Upper lobe of left lung (tissue), 4 donors: ENCODE measurements at regions not wholly inside any gene's neighbourhood (a gene's known extent, or its start where the extent isn't known, plus 50 kb on each side); places are given as distances from the start of the nearest gene placed in this dataset.

ENCODE experiments used
- EP300 ChIP-seq, 4 donors: sonication (generic); formaldehyde crosslinking; IDR thresholded peaks; one replicate each; pipeline ENCODE4 v1.5.1; 2017; ENCODE audit warnings: antibody characterized with exemption in 4 of 4, control low read depth in 2 of 4
- POLR2A ChIP-seq, 4 donors: fragments of 450-650 bp; IDR thresholded peaks; one replicate each; pipeline ENCODE4 v1.5.1; 2016 to 2017; ENCODE audit warnings: antibody characterized with exemption in 4 of 4, mild to moderate bottlenecking in 2 of 4
- POLR2AphosphoS5 ChIP-seq, 2 donors: sonication (generic); formaldehyde crosslinking; IDR thresholded peaks; one replicate each; pipeline ENCODE4 v1.5.1; 2017; ENCODE audit warnings: antibody characterized with exemption in 2 of 2
- TF ChIP-seq, protein P1 (sequence below), 6 experiments: fragments of 450-650 bp in 4 of 6; fragments of 200-600 bp in 2 of 6; sonication (generic) in 2 of 6; IDR thresholded peaks; one replicate each; pipeline ENCODE4 v1.5.1; 2016 to 2019; ENCODE audit warnings: antibody characterized with exemption in 6 of 6

DNA sequence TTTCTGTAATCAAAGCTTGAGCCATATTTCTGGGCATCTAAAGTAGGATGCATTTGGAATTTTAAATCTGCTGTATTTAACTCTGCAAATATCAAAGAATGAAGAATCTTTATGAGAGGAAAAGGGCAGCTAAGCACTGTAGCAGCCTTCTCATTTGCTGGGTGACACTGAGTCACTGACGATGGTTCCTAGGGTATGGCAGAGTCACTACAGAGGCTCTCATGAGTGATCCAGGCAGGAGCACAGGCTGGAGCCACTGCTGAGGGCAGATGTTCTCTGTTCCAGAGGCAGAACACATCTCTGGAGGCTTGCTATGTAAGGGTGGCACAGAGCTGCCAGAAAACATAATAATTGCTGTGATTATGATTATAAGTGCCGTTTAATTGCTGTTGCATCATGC lies 340.7 kb upstream of the HTR2A start:
- TF ChIP-seq POLR2AphosphoS5 (IDR thresholded peaks at IDR 0.05) (no peak), EP300 (IDR thresholded peaks at IDR 0.05) (no peak), POLR2A (IDR thresholded peaks at IDR 0.05) (no peak)
- TF ChIP-seq, protein P1, sequence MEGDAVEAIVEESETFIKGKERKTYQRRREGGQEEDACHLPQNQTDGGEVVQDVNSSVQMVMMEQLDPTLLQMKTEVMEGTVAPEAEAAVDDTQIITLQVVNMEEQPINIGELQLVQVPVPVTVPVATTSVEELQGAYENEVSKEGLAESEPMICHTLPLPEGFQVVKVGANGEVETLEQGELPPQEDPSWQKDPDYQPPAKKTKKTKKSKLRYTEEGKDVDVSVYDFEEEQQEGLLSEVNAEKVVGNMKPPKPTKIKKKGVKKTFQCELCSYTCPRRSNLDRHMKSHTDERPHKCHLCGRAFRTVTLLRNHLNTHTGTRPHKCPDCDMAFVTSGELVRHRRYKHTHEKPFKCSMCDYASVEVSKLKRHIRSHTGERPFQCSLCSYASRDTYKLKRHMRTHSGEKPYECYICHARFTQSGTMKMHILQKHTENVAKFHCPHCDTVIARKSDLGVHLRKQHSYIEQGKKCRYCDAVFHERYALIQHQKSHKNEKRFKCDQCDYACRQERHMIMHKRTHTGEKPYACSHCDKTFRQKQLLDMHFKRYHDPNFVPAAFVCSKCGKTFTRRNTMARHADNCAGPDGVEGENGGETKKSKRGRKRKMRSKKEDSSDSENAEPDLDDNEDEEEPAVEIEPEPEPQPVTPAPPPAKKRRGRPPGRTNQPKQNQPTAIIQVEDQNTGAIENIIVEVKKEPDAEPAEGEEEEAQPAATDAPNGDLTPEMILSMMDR (IDR thresholded peaks at IDR 0.05), result no peak
